GM06990 (cell line): ENCODE measurements at regions not wholly inside any gene's neighbourhood (a gene's known extent, or its start where the extent isn't known, plus 50 kb on each side); places are given as distances from the start of the nearest gene placed in this dataset.

Experiments
- DNase-seq: peaks from one replicate; pipeline ENCODE4 v3.0.0-alpha.2; 2011; ENCODE audit not compliant: insufficient read length; ENCODE audit errors: extremely low read depth
- H3K27me3 ChIP-seq: replicated peaks from 2 replicates; pipeline ENCODE4 v1.6.0; 2011; ENCODE audit warnings: low read length; ENCODE audit not compliant: control insufficient read depth, insufficient read depth
- H3K36me3 ChIP-seq: 2 replicates; pipeline ENCODE4 v1.5.1; 2011; ENCODE audit warnings: low read length; ENCODE audit not compliant: control insufficient read depth, insufficient read depth
- H3K4me3 ChIP-seq: replicated peaks from 2 replicates; pipeline ENCODE4 v1.5.1; 2011; ENCODE audit warnings: low read depth, mild to moderate bottlenecking, control low read depth, low read length
- CTCF ChIP-seq: IDR thresholded peaks from 2 replicates; pipeline ENCODE4 v1.5.1; 2011; ENCODE audit warnings: low read length, control low read depth, mild to moderate bottlenecking, inconsistent platforms; ENCODE audit not compliant: insufficient read depth, poor library complexity, severe bottlenecking

- no peak for TF ChIP-seq CTCF
Observed at GRCh38 chr10:47151920-47152319, 148.1 kb upstream of the GDF10 start.

GRCh38 chr10:47152861-47153349 is 147.1 kb upstream of the GDF10 start:
- DNase-seq = no peak
- TF ChIP-seq CTCF = peak; percentile 28
- Histone ChIP-seq H3K36me3 (no peaks in the 10 kb centered on the region), H3K27me3 (no peaks in the 10 kb centered on the region), H3K4me3 (no peak overlapping the region)

More at GRCh38 chr10:47151920-47152319, 148.1 kb upstream of the GDF10 start:
- H3K36me3 ChIP-seq = no peaks in the 10 kb centered on the region
- H3K27me3 ChIP-seq = no peaks in the 10 kb centered on the region
- H3K4me3 ChIP-seq = no peak overlapping the region
- no peak for DNase-seq

- Histone ChIP-seq H3K27me3 (no peaks in the 10 kb centered on the region), H3K36me3 (no peaks in the 10 kb centered on the region), H3K4me3 (no peak overlapping the region)
- DNase-seq = no peak
- TF ChIP-seq CTCF = no peak
Observed at GRCh38 chr10:47154762-47155161, 145.2 kb upstream of the GDF10 start.

GRCh38 chr10:47156873-47157272 is 143.1 kb upstream of the GDF10 start:
- Histone ChIP-seq H3K27me3 (no peaks in the 10 kb centered on the region), H3K36me3 (no peaks in the 10 kb centered on the region), H3K4me3 (no peak overlapping the region)
- no peak for DNase-seq
- TF ChIP-seq CTCF = no peak

- H3K36me3 ChIP-seq = no peaks in the 10 kb centered on the region
- no peak overlapping the region for H3K4me3 ChIP-seq
- no peak for DNase-seq
- no peaks in the 10 kb centered on the region for H3K27me3 ChIP-seq
- no peak for TF ChIP-seq CTCF
Observed at GRCh38 chr10:47158116-47159071, 141.6 kb upstream of the GDF10 start.
